HG02973 (cell line): ENCODE measurements at regions not wholly inside any gene's neighbourhood (a gene's known extent, or its start where the extent isn't known, plus 50 kb on each side); places are given as distances from the start of the nearest gene placed in this dataset.

Experiments used
- ATAC-seq: cut with Tn5 transposase; IDR thresholded peaks from one replicate; pipeline ENCODE4 v1.9.1; 2021; ENCODE audit warnings: moderate library complexity; ENCODE audit not compliant: unreplicated experiment

DNA sequence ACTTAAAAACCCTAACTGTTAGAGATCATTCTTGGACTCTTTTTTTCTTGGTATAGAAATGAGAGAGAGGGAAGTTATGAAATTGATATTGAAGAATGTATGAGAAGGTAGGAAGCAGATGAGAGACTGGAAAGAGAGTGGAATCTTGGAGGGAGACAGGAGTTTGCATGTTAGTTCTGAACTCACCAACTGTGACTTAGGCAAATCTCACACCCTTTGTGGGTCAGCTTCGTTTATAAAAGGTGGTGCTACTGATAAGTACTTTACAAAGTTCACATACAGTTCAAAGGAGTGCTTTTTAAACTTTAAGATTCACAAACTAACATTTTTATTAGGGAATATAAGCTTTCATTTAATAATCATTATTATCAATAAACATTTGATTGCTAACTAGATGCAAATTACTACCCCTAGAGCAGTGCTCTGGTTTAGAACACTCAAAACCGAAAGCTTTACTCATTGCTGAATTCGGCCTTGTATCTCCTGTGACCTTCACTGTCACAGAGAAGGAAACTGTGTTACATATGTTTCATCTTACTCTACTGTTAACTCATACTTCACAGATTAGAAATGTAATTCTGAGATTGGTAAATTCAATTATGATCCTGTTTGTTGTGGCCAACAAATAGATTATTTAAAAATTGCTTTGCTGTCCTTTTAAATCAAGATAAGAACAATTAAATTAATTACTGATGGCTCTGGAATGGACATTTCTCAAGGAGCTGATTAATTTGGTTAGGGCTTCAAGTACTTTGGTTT, 143.2 kb downstream of the RMI1 start:
- peak; percentile 86 for ATAC-seq

DNA sequence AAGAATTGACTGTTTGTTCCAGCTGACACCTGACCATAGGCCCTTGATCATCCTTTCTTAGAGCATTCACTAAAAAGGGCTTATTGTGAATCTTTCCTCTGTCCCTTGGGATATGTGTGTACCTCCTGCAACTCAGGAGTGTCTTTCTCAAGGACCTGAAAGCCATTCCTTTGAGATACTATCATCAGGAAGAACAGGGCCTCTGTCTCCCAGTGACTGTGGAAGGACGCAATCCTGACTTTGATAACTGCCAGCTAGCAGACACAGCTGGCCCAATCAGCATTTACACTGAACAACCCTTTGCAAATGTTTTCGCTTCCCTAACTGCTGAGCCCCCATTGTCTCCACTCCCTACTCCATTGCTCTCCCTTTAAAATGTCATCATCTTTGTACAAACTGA, 144.4 kb downstream of the RMI1 start:
- no peak for ATAC-seq

DNA sequence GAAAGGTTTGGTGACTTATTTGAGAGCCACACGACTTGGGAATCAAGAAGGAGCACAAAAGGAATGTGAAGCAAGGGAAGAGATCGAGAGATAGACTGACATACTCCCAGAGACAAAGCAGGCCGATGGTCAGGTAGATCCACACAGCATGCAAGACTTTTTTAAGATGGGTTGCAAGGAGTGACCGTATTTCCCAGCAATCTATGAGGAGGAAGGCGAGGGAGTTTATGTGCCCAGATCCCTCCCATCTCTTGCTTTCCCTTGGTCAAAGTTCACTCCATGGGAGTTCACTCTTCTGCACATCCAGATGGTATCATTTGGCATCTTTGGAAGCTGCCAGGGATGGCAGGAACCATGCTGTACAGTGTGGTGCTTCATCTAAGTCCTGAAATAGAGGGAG, 148.9 kb downstream of the RMI1 start:
- no peak for ATAC-seq

DNA sequence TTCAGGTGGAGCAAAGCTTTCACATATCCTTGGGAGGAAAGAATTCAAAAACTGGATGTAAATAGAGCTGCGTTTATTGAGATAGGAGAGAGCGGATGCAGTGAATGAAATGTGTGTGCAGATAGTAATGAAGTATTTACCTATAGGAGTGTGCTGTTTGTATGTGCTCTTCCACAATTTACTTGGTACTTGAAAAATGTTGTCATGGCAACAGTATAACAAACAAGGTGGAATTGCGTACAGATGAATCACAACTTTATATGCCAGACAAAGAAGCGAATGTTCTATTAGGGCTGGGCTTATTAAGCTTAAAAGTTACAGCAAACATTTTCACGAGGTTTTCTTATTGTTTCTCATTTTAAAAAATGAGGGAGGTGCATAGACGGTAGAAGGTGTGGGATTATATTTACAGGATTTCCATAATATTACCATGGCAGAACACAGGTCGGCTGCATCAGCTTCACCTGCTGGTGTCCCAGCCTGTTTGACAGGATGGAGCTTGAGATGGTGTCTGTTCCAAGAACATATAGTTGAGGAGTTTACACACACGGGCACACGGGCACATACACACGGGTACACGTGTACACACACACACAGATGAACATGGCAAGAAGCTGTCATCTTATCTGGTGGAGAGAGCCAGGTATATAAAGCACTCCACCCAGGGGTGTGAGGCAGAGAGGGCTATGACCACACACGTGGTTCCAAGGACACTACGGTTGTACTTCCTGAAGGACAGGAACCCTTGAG, 155.7 kb downstream of the RMI1 start:
- no peak for ATAC-seq

DNA sequence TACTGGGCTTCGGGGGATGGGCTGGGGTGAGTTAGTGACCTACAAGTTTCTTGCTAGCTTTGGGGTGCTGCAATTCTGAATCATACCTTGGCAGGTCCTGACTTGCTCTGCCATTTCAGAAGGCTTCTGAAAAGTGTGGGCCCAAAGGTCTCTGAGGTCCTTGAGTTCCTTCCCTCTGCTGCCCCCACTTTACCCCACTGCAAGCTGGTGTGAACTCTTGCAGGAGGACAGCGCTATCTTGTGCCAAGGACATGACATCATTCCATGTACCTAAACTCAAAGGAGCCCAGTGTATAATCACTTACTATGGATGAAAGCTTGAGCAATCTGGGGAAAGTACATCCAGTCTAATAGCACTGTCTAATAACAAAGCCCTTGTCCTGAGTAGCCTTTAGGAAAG, 157.4 kb downstream of the RMI1 start:
- no peak for ATAC-seq

DNA sequence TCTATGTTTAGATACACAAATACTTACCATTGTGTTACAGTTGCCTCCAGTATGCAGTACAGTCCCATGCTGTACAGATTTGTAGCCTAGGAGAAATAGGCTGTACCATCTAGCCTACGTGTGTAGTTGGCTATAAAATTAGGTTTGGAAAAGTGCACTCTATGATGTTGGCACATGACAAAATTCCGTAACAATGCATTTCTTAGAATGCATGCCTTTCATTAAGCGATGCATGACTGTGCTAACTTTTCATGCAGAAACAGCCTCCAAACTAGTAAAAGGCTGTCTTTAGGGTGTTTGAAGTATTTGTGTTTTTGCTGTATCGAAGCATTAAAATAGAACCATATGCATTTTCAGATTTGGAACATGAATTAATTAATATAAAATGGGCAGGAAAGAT, 157.9 kb downstream of the RMI1 start:
- ATAC-seq: no peak

DNA sequence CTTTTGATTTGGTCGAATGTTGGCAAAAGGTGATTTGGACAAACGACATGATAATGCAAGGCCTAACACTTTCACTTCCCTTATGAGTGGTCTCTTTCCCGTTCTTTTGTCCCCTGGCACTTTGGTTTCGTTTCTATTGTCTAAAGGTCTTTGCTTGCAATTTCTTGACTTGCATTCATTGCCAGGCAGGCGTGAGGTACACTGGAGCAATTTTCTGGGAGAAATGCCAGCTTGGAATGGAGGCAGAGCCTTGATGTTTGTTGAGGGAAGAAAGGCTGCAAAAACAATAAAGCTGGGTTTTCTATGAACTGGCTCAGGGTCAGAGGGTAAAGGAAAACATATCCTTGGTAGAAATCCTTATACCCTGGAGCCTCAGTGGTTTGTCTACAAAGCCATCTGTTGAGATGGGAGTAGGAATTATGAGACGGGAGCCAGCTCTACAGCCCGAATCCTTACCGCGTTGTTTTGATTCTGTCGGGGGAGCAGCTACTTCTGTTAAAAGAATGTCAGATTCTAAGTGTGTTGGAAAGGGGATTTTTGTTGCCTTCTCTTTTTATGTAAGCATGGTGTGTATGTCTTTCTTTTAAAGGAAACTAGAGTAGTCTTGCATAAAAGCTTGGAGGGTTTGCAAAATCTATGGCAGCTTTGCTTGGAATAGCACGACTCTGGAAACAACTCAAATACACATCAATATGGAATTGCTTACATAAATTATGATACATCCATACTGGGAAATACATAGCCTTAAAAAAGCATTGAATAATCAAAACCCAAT, 158.9 kb downstream of the RMI1 start:
- no peak for ATAC-seq

DNA sequence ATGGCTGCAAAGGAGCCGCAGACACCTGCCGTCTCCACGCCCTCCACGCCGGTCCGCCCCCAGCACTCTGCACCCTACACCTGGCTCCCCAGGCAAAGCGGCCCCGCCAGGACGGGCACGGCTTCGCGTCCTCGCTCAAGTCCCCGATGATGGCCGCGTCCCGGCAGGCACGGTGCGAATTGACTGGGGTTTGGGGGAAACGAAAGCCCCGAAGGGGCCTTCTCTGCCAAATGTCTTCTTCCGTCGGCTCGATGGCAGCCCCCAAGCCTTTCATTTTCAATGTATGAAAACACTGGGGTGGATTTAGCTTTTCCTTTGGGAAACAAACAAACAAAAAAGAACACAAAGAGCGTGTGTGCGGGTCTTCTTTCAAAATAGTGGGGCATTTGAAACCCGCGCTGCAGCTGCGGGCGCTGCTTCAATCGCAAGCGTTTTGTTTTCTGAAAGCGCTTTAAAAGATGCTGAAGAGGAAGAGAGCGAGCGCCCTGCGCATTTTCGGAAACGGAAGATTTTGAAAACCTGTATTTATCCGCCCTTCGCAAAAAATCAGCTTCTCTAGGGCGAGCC, 160.0 kb downstream of the RMI1 start:
- ATAC-seq: no peak

DNA sequence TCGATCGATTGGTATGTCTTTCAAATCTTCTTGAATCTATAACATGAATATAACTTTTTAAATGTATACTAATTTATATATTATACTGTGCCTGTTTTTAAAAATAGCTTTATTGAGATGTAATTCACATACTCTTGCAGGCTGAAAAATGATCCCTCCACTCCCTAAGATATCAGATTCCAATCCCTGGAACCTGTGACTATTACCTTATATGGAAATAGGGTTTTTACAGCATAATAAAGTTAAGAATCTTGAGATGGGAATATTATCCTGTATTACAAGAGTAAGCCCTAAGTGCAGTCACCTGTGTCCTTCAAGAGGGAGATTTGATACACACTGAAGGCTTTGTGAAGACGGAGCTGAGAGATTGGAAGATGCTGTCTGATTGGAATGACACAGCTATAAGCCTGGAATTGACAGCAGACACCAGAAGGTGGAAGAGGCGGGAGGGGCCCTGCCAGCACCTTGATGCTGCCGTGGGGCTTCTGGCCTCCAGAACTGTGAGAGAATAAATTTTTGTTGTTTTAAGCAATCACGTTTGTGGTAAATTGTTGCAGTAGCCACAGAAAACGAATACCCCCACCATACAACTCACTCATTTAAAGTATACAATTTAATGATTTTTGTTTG, 161.3 kb downstream of the RMI1 start:
- ATAC-seq: no peak

DNA sequence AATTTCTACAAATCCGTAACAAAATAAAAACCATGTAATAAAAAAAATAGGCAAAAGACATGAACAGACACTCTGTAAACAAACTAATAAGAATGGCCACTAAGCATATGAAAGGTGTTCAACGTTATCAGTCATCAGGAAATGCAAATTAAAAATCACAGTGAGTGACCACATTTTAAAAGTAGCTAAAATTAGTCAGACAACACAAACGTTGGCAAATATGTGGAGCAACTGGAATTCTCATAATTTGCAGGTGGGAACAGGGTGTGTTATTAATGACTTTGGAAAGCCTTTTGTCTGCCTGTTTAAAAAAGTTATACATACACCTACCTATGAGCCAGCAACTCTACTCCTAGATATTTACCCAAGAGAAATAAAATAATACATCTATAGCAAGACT, 164.4 kb downstream of the RMI1 start:
- ATAC-seq: no peak

DNA sequence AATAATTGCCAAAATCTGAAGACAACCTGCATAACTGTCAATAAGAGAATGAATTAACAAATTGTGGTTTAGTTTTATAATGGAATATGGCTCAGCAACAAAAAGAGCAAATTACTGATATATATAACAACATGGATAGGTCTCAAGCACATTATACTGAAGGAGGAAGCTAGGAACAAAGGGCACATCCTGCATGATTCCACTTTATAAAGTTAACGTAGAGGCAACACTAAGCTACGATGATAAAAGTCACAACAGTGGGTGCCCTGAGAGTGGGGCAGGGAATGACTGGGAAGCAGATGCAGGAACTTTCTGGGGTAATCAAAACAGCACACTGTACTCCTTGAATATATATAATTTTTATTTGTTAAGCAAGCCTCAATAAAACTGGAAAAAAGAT, 165.2 kb downstream of the RMI1 start:
- no peak for ATAC-seq

DNA sequence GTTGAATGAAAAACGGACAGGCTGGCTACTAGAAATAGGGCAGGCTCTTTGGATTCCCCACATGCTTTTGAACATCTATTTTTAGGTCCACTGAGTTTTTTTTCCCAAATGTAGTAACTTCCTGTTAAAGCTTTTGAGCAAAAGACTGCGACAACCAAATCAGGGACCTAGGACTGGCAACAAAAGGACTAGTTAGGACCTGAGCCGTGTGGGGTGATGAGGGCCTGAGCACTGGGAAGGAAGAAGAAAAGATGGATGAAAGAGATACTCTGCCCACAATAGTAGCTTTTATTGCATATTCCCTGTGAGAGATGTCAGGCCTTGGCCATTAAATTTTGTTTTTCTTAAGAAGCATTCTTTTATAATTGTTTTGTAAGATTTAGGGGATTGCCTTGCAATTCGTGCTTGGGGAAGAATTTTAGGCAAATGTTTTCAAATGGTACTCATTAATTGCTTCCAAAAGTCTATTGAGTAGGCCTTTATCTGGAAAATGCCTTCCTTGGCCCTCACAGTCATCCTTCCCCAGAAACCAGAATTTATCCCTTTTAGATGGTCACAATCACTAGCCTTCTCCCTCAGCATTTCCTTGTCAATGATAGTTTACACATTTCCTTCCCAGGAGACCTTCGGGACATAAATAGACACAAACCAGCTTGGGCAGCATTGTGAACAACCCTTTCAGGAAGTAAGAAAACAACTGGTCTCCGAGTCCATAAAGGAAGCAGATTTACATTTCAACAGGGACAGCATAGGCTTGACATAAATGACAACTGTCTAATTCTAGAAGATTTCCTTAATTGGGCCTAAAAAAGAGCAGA, 166.5 kb downstream of the RMI1 start:
- no peak for ATAC-seq

DNA sequence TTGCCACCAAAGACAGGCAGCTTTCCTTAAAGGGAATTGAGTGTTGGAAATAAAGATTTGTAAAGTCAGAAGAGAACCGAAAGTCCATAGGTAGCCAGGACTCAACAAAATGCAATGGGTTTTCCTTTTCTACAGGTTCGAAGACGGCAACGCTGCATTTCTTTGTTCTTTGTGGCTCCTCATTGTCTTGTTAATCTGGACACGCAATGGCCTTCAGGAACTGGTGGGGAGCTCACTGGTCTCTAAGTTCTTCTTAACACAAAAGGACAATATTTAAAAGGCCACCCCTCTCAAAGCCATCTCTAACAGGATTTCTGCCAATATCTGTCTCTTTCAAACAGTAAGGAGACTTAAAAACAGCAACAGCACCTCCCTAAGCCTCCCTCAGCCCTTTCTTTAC, 170.6 kb downstream of the RMI1 start:
- no peak for ATAC-seq

DNA sequence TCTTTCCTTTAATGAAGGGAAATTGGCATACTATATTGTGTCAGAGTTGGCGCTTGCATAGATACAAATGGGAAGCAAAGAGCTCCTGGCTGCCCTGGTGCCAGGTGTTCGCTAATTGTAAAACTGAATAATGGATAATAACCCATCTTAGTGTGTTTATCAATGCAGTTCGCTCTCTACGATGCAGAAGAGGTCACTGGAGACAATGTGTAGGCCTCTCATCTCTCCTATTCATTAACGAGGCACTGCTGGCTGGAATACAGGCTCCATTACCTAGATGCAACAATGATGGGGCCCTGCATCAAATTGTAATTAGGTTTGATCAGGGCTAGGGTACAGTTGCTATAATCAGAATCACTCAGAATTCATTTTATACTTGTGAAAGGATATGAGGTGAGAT, 171.0 kb downstream of the RMI1 start:
- no peak for ATAC-seq

DNA sequence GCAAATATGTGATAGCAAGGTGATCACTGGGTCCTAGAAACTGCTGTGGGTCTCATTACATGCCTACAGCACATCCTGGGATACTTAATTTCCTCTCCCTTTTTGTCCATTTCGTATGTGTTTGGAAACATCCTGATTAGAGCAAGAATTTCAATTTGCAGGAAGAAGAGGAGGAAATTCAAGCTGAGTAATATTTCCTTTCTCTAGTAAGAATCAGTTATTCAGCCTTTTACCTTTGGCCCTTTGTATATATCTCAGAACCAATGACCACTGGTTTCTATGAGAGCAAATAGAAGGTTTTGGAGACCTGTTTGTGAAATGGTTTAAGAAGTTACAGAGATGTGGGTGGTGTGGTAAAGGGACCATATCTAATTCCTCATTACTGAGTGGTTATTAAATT, 171.6 kb downstream of the RMI1 start:
- ATAC-seq: no peak

DNA sequence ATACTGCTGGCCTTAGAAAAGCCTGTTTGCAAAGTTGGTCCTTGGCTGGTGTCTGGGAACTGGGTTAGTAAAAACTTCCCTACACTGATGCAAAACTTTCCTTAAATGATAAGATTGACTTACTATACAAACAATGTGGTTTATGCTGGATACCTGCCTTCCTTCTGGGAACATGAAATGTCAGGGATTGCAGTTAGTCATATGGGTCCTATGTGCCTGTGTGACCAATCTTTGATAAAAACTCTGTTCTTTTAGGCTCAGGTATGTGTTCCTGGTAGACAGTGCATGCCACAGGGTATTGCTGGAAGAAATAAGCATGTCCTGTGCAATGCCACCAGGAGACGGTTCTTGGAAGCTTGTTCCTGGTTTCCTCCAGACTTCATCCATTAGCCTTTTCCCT, 173.3 kb downstream of the RMI1 start:
- ATAC-seq: no peak

DNA sequence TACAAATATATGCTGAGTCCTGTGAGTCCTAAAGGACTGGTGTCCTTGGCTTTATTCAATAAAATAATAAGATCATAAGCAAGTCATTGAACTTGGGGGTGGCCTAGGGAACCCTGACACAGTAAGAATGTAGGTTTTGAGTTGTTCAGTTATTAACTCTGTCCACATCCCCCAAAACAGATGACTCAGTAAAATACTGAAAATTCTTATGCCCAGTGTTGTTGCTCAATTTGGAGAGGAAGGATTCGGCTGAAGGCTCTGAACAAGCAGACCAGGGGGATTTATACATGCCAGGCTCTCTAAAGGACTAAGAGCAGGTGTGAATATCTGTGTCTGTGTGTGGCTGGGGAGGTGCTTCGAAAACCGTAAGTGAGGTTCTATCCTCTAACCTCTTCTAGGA, 173.7 kb downstream of the RMI1 start:
- ATAC-seq: no peak

DNA sequence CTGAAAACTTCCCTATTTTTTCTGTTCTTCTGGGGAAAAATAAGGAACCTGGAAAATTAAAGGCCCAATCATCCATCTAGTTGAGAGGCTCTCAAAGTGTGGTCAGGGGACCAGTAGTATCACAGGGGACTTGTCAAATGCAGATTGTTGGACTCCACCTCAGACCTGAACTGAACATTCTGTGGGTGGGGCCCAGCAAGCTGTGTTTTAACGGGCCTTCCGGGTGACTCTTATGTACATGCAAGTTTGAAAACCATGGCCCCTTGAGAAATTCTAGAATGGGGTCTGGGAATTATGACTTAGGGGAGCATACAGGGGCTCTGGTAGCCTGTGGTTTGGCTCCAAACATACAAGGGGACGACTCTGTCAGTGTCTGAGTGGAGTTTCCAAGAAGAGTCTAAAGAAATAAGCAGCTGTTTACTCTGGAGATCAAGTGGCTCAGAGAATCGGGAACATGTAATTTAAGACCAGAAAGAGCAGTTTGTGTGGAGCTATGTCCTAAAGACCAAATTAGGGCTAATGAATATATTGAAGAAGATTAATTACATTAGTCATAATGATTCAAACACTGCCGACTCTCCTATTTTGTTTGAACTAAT, 177.4 kb downstream of the SLC28A3 start:
- no peak for ATAC-seq

DNA sequence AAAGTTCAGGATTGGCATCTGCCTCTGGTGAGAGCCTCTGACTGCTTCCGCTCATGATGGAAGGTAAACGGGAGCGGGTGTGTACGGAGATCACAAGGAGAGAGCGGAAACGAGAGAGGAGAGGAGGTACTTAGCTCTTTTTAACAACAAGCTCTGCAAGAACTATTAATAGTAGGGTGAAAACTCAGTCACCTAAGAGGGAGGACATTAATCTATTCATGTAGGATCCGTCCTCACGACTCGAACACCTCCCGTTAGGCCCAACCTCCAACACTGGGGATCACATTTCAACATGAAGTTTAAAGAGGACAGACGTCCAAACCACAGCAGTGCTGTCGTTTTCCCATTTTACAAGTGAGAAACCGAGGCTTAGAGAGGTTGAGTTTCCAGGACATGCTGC, 173.7 kb downstream of the SLC28A3 start:
- no peak for ATAC-seq

DNA sequence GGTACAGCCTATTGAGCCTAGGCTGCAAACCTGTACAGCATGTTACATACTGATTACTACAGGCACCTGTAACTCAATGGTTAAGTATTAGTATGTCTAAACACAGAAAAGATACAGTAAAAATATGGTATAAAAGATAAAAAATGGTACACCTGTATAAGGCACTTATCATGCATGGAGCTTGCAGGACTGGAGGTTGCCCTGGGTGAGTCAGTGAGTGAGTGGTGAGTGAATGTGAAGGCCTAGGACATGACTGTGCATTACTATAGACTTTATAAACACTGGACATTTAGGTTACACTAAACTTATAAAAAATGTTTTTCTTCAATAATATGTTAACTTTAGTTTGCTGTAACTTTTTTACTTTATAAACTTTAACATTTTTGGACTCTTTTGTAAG, 171.3 kb downstream of the SLC28A3 start:
- ATAC-seq: no peak
